DND-41 (cell line): ENCODE measurements at regions not wholly inside any gene's neighbourhood (a gene's known extent, or its start where the extent isn't known, plus 50 kb on each side); places are given as distances from the start of the nearest gene placed in this dataset.
A peak's percentile ranks its signal among the peaks of the same experiment; 100 is the strongest.

Experiments used
- ATAC-seq: fragments of 200-7000 bp; cut with Tn5 transposase; 3 replicates; pipeline ENCODE4 v1.9.1; 2021; ENCODE audit warnings: low read depth; ENCODE audit not compliant: insufficient read depth
- DNase-seq: peaks from one replicate; pipeline ENCODE4 v3.0.0-alpha.2; 2020
- H2AFZ ChIP-seq: 2 replicates; pipeline ENCODE4 v1.6.0; 2012; ENCODE audit warnings: low read depth, low read length
- H3K27ac ChIP-seq: 2 replicates; pipeline ENCODE4 v1.5.1; 2012; ENCODE audit warnings: low read length, inconsistent platforms
- H3K27me3 ChIP-seq: fragments of 200-600 bp; sonication (generic); 2 replicates; pipeline ENCODE4 v1.6.0; 2012; ENCODE audit warnings: low read length, mild to moderate bottlenecking, inconsistent platforms; ENCODE audit not compliant: insufficient read depth, poor library complexity
- H3K36me3 ChIP-seq: 2 replicates; pipeline ENCODE4 v1.5.1; 2012; ENCODE audit warnings: low read length, inconsistent platforms; ENCODE audit not compliant: insufficient read depth
- H3K4me1 ChIP-seq: 2 replicates; pipeline ENCODE4 v1.5.1; 2012; ENCODE audit warnings: mild to moderate bottlenecking, low read length; ENCODE audit not compliant: insufficient read depth
- H3K4me2 ChIP-seq: 2 replicates; pipeline ENCODE4 v1.6.0; 2012; ENCODE audit warnings: mild to moderate bottlenecking, moderate library complexity, low read length, inconsistent platforms; ENCODE audit not compliant: insufficient read depth
- H3K4me3 ChIP-seq, 2 experiments: fragments of 200-600 bp in 1 of 2; shearing (Covaris generic) in 1 of 2; 2 replicates each; pipeline ENCODE4 v1.5.1; 2012 to 2016; ENCODE audit warnings: inconsistent platforms in 2 of 2, low read length in 2 of 2, mild to moderate bottlenecking in 2 of 2, low read depth in 1 of 2, moderate library complexity in 1 of 2
- H3K79me2 ChIP-seq: 2 replicates; pipeline ENCODE4 v1.6.0; 2012; ENCODE audit warnings: low read length, inconsistent platforms; ENCODE audit not compliant: insufficient read depth
- H3K9ac ChIP-seq: 2 replicates; pipeline ENCODE4 v1.6.0; 2012; ENCODE audit warnings: low read depth, mild to moderate bottlenecking, inconsistent platforms, low read length, moderate library complexity
- H3K9me3 ChIP-seq: 2 replicates; pipeline ENCODE4 v1.5.1; 2012; ENCODE audit warnings: low read length, moderate library complexity, mild to moderate bottlenecking, inconsistent platforms; ENCODE audit not compliant: insufficient read depth, severe bottlenecking
- H4K20me1 ChIP-seq: 2 replicates; pipeline ENCODE4 v1.6.0; 2012; ENCODE audit warnings: low read length; ENCODE audit not compliant: insufficient read depth
- EZH2 ChIP-seq: IDR thresholded peaks from 3 replicates; pipeline ENCODE4 v1.6.1; 2012; ENCODE audit warnings: borderline replicate concordance, low read depth, mild to moderate bottlenecking, moderate library complexity, low read length, inconsistent platforms; ENCODE audit not compliant: severe bottlenecking
- TF ChIP-seq, protein P1 (sequence below): IDR thresholded peaks from 2 replicates; pipeline ENCODE4 v1.5.1; 2012; ENCODE audit warnings: borderline replicate concordance, low read length, moderate library complexity, mild to moderate bottlenecking; ENCODE audit not compliant: poor library complexity, severe bottlenecking; ENCODE audit errors: extremely low read depth

DNA sequence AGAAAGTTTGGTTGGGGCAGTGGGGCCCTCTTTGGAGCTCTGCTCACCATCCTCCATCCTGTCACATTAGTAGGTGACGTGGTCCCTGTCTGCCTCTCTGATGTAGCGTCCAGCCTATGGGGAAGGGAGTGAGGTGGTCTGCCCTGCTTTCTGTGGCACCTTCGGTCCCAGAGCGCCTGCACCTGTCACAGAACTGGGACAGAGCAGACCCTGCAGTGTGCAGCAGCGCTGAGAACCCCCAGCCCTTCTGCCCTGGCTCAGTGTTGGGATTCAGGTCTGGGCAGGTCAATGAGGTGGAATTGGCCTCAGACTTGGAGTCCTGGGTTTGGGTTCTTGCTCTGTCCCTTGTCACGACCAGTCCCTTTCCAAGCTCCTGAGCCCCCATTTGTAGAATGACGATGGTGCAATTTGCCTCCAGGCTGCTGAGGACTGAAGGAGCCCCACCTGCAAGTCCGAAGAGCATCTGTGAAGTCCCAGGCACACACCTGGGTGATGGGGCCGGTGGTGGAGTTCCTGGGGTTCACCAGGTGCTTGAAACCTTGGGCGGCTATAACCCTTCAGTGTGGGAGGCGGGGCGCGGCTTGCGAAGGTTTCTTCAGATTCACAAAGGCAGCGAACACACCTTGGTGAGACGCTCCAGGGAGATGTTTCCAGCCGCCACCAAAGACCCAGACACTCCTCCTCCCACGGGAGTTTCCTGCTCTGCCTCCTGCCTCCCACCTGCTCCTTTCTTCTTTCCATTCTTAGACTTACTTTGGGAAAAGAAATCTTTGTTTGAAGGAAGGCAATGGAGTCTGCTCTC is 265.4 kb upstream of the HDAC4 start:
- DNase-seq: no peak

DNA sequence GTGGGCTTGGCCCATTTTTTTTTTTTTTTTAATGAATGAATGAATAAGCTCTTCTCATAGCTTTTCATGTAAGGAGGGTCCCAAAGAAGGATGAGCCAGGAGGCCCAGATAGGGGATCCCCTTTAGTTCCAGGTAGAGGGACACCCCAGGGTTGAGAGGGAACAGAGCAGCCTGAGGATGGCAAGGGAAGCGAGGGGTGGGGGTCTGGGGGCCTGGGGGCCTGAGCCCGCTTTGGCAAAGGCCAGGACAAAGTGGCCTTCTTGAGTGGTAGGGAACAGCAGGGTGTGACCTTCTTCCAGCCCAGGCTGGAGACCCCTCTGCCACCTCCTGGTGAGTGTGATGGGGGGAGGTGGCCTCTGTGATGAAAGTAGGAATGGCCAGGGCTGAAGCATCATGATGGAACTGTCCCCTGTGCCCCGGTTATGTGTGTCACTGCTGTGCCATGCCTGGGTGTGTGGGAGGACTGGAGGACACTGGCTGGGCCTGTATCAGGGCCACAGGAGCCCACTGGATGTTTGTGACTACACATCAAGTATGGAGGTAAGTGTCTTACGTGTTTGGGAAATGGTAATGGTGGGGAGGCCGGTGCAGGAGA is 263.5 kb upstream of the HDAC4 start:
- no peak overlapping the region for H2AFZ ChIP-seq
- H3K27ac ChIP-seq: 0 out of 2 replicates have a peak overlapping the region, but pooled peaks have one; percentile 16
- H3K4me3 ChIP-seq: no peak overlapping the region
- no peaks in the 10 kb centered on the region for H3K9me3 ChIP-seq
- DNase-seq (no peak), ATAC-seq (no peak)
- H3K4me1 ChIP-seq: peaks cover 19% of the 10 kb centered on the region
- no peaks in the 10 kb centered on the region for H3K36me3 ChIP-seq
- H4K20me1 ChIP-seq: no peaks in the 10 kb centered on the region
- H3K9ac ChIP-seq: no peak overlapping the region
- no peaks in the 10 kb centered on the region for H3K79me2 ChIP-seq
- H3K27me3 ChIP-seq: no peaks in the 10 kb centered on the region
- no peak overlapping the region for H3K4me2 ChIP-seq
- no peak for TF ChIP-seq EZH2
- TF ChIP-seq, protein P1, sequence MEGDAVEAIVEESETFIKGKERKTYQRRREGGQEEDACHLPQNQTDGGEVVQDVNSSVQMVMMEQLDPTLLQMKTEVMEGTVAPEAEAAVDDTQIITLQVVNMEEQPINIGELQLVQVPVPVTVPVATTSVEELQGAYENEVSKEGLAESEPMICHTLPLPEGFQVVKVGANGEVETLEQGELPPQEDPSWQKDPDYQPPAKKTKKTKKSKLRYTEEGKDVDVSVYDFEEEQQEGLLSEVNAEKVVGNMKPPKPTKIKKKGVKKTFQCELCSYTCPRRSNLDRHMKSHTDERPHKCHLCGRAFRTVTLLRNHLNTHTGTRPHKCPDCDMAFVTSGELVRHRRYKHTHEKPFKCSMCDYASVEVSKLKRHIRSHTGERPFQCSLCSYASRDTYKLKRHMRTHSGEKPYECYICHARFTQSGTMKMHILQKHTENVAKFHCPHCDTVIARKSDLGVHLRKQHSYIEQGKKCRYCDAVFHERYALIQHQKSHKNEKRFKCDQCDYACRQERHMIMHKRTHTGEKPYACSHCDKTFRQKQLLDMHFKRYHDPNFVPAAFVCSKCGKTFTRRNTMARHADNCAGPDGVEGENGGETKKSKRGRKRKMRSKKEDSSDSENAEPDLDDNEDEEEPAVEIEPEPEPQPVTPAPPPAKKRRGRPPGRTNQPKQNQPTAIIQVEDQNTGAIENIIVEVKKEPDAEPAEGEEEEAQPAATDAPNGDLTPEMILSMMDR: no peak

More for the DNA sequence above, 265.4 kb upstream of the HDAC4 start:
- Histone ChIP-seq H4K20me1 (no peaks in the 10 kb centered on the region), H3K9ac (no peak overlapping the region), H3K9me3 (no peaks in the 10 kb centered on the region), H3K36me3 (no peaks in the 10 kb centered on the region), H2AFZ (no peak overlapping the region), H3K4me3 (no peak overlapping the region), H3K4me1 (peaks cover 18% of the 10 kb centered on the region), H3K27ac (no peak overlapping the region), H3K27me3 (no peaks in the 10 kb centered on the region), H3K79me2 (no peaks in the 10 kb centered on the region), H3K4me2 (no peak overlapping the region)
- ATAC-seq: no peak
- TF ChIP-seq, protein P1: no peak
- no peak for TF ChIP-seq EZH2

DNA sequence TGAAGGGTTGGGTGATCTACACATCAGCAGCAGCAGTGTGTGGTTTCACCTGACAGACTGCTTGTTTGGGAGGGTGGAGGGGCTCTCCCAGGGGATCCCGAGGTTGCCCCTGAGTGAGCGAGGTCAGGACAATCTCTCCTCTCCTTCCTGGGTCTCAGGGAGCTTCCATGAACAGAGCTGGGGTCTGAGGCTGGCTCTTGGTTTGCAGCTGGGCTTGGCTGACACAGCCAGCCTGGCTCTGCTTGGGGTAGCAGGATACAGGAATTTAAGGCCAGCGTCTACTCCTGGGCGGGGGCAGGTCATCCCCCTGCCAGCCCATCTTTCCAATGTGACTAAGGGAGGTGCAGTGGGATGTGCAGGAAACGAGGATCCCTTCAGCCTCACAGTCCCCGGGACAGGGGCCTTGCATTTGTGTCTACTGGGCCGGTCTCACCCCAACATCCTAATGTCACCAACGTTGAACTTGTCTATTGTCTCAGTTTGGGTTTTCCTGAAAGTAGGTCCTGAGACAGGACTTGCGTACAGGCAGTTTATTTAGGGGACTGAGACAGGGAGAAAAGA is 262.6 kb upstream of the HDAC4 start:
- H3K4me3 ChIP-seq: no peak overlapping the region
- H4K20me1 ChIP-seq: no peaks in the 10 kb centered on the region
- TF ChIP-seq, protein P1: no peak
- TF ChIP-seq EZH2: no peak
- no peak overlapping the region for H3K4me2 ChIP-seq
- no peak overlapping the region for H2AFZ ChIP-seq
- peaks cover 19% of the 10 kb centered on the region for H3K4me1 ChIP-seq
- H3K36me3 ChIP-seq: no peaks in the 10 kb centered on the region
- H3K9me3 ChIP-seq: no peaks in the 10 kb centered on the region
- peak; percentile 42; the same call in 2 of the 3 replicates for ATAC-seq
- no peak for DNase-seq
- H3K79me2 ChIP-seq: no peaks in the 10 kb centered on the region
- H3K27ac ChIP-seq: 0 out of 2 replicates have a peak overlapping the region, but pooled peaks have one; percentile 9
- no peaks in the 10 kb centered on the region for H3K27me3 ChIP-seq
- H3K9ac ChIP-seq: no peak overlapping the region
